Mammary epithelial cell (primary cell): ENCODE measurements at regions not wholly inside any gene's neighbourhood (a gene's known extent, or its start where the extent isn't known, plus 50 kb on each side); places are given as distances from the start of the nearest gene placed in this dataset.

ENCODE experiments used
- EZH2 ChIP-seq: IDR thresholded peaks from 2 replicates; pipeline ENCODE4 v1.6.1; 2012; ENCODE audit warnings: low read length, inconsistent platforms, borderline replicate concordance
- TF ChIP-seq, protein P1 (sequence below), 2 donors: IDR thresholded peaks in 1 of 2; conservative IDR thresholded peaks in 1 of 2; 2 replicates each; pipeline ENCODE4 v1.5.1; 2011 to 2012; ENCODE audit warnings: inconsistent platforms in 2 of 2, low read length in 2 of 2, mild to moderate bottlenecking in 2 of 2, control low read depth in 1 of 2, low read depth in 1 of 2; ENCODE audit not compliant: insufficient read depth in 1 of 2; ENCODE audit errors: extremely low read depth in 1 of 2

- TF ChIP-seq, protein P1, sequence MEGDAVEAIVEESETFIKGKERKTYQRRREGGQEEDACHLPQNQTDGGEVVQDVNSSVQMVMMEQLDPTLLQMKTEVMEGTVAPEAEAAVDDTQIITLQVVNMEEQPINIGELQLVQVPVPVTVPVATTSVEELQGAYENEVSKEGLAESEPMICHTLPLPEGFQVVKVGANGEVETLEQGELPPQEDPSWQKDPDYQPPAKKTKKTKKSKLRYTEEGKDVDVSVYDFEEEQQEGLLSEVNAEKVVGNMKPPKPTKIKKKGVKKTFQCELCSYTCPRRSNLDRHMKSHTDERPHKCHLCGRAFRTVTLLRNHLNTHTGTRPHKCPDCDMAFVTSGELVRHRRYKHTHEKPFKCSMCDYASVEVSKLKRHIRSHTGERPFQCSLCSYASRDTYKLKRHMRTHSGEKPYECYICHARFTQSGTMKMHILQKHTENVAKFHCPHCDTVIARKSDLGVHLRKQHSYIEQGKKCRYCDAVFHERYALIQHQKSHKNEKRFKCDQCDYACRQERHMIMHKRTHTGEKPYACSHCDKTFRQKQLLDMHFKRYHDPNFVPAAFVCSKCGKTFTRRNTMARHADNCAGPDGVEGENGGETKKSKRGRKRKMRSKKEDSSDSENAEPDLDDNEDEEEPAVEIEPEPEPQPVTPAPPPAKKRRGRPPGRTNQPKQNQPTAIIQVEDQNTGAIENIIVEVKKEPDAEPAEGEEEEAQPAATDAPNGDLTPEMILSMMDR (conservative IDR thresholded peaks at IDR 0.05 in 1 of 2, IDR thresholded peaks at IDR 0.05 in 1 of 2; ENCODE audit: extremely low read depth in 1 of 2, insufficient read depth in 1 of 2, low read depth in 1 of 2, low read length in 2 of 2) = no peak
- TF ChIP-seq EZH2 = no peak
These were observed 307.6 kb downstream of the MSX2 start for GRCh38 chr5:175032013-175032412.
